BJ (cell line): ENCODE measurements at regions not wholly inside any gene's neighbourhood (a gene's known extent, or its start where the extent isn't known, plus 50 kb on each side); places are given as distances from the start of the nearest gene placed in this dataset.

Experiments
- CTCF ChIA-PET: fragments of 350-600 bp; formaldehyde crosslinking; extraction: SDS; loops from one replicate; lab custom pipeline; 2021; ENCODE audit warnings: antibody characterized with exemption, inconsistent platforms; lab: Yijun Ruan, JAX
- POLR2A ChIA-PET: fragments of 300-600 bp; sonication (Branson Sonifier 250); formaldehyde crosslinking; extraction: SDS; loops from one replicate; lab custom pipeline; 2021; ENCODE audit warnings: antibody characterized with exemption; lab: Charles Lee
- DNase-seq: peaks from one replicate; pipeline ENCODE4 v3.0.0-alpha.2; 2011; ENCODE audit warnings: low read depth
- H3K27me3 ChIP-seq: 2 replicates; pipeline ENCODE4 v1.6.0; 2011; ENCODE audit warnings: low read length; ENCODE audit not compliant: control insufficient read depth, insufficient read depth
- H3K36me3 ChIP-seq: 2 replicates; pipeline ENCODE4 v1.5.1; 2011; ENCODE audit warnings: low read length; ENCODE audit not compliant: control insufficient read depth, insufficient read depth
- H3K4me3 ChIP-seq: 2 replicates; pipeline ENCODE4 v1.5.1; 2011; ENCODE audit warnings: low read depth, mild to moderate bottlenecking, control low read depth, low read length
- CTCF ChIP-seq: IDR thresholded peaks from 2 replicates; pipeline ENCODE4 v1.5.1; 2011; ENCODE audit warnings: low read depth, mild to moderate bottlenecking, control low read depth, inconsistent platforms, low read length, moderate library complexity; ENCODE audit not compliant: insufficient read depth

- ChIA-PET CTCF (no interaction called here), POLR2A (no interaction called here)
Measured at GRCh38 chr7:49172639-49173038, 248.3 kb downstream of the CDC14C start.

DNA sequence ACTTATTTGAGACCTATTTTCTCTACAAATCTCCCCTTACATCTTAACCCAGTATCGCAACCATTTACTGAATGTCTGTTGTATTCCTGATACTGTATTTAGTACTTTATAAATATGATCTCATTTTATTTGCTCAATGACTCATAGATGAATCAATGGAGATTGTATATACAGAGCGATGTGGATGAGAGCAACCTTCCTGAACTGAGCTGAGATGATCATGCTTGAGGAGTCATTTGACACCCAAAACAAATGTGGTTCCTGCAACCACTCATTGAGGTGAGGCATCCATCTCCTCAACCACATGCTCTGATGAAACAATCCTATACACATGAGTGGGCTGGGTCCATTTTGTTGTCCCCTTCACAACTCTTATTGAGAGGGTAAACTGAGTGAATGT, 250.0 kb downstream of the CDC14C start:
- DNase-seq = no peak
- no peaks in the 10 kb centered on the region for H3K27me3 ChIP-seq
- H3K4me3 ChIP-seq = no peak overlapping the region
- CTCF ChIA-PET = no interaction called here
- no peaks in the 10 kb centered on the region for H3K36me3 ChIP-seq
- no peak for TF ChIP-seq CTCF
- POLR2A ChIA-PET = no interaction called here

More at GRCh38 chr7:49172639-49173038, 248.3 kb downstream of the CDC14C start:
- no peaks in the 10 kb centered on the region for H3K36me3 ChIP-seq
- no peak overlapping the region for H3K4me3 ChIP-seq
- no peaks in the 10 kb centered on the region for H3K27me3 ChIP-seq
- no peak for TF ChIP-seq CTCF
- no peak for DNase-seq

- no peaks in the 10 kb centered on the region for H3K27me3 ChIP-seq
- no peak overlapping the region for H3K4me3 ChIP-seq
- TF ChIP-seq CTCF = no peak
- ChIA-PET POLR2A (no interaction called here), CTCF (no interaction called here)
- DNase-seq = no peak
- H3K36me3 ChIP-seq = no peaks in the 10 kb centered on the region
Measured at GRCh38 chr7:49187543-49188268, 263.4 kb downstream of the CDC14C start.

DNA sequence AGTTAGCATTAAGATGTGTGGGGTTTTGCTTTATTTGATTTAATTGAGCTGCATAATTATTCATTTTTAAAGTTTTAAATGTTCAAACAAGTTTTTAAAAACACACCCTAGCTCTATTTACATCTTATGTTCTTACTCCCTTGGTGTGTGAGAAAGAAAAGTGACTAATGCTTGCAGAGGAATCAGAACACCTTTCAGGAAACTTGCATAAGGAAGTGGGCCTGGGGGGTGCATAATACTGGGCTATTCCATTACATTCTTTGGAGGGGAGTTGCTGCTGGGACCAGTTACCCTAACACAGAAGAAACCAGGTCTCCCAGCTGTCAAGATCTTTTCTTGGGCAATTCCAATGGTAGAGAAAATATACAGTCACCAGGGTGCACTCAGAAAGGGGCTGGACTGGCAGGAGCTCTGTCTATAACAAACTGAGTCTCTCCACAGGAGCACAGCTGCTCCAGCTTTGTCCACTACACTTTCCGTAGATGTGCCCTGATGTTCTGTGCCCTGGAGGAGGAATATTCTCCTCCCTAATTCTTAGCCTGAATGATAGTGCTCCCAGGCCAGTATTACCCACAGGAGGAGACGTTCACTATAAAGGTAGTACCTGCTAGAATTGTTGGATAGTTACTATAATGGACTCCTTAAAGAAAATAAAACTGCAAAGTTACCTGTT, 304.2 kb downstream of the CDC14C start:
- POLR2A ChIA-PET = no interaction called here
- TF ChIP-seq CTCF = no peak

DNA sequence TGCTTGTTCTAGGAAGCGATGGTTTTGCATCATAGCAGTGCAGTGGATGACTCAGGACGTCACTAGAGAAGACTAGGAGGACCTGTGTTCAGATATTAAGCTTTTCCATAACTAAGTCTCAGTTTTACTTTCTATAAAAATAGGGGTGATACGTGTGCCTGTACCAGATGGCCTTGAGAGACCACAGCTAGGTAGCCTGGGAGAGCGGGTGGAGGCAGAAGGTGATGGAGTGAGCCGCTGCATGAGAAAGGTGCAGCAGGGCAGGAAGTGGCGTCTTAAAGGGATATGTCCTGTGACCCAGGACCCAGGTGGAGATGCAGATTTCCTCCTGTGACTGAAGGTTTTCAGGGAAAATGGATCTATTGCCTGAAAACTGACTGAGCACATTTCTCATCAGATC, 304.9 kb downstream of the CDC14C start:
- no peak for DNase-seq
- H3K36me3 ChIP-seq = no peaks in the 10 kb centered on the region
- H3K27me3 ChIP-seq = no peaks in the 10 kb centered on the region
- CTCF ChIA-PET = interaction anchor here (1.5 kb wide), 1 partner anchor 8 kb away, joined by 3 read pairs; no protein-coding TSS in a partner anchor
- POLR2A ChIA-PET = no interaction called here
- no peak for TF ChIP-seq CTCF
- H3K4me3 ChIP-seq = no peak overlapping the region

More for the DNA sequence above, 304.2 kb downstream of the CDC14C start:
- Histone ChIP-seq H3K4me3 (no peak overlapping the region), H3K27me3 (no peaks in the 10 kb centered on the region), H3K36me3 (no peaks in the 10 kb centered on the region)
- CTCF ChIA-PET = interaction anchor here (1.5 kb wide), 1 partner anchor 8 kb away, joined by 3 read pairs; no protein-coding TSS in a partner anchor
- DNase-seq = no peak
